HTR-8/SVneo (cell line): ENCODE measurements at regions not wholly inside any gene's neighbourhood (a gene's known extent, or its start where the extent isn't known, plus 50 kb on each side); places are given as distances from the start of the nearest gene placed in this dataset.
"Not testable (repeated sequence)": the region's sequence is repeated elsewhere in the genome, so short reads cannot be mapped to it uniquely, and the experiment has no call there.

Source experiments
- DNase-seq: peaks from one replicate; pipeline ENCODE4 v3.0.0; 2011; ENCODE audit warnings: low spot score, mixed read lengths; ENCODE audit not compliant: insufficient read length
- FAIRE-seq: peaks from 2 replicates; lab custom pipeline; 2011; peaks lifted over from hg19 to GRCh38; lab: Jason Lieb, UNC

GRCh38 chr1:190663962-190664361, 186.3 kb upstream of the BRINP3 start:
- FAIRE-seq (no peak), DNase-seq (no peak)

- FAIRE-seq, result no peak
- DNase-seq, result no peak
Measured at GRCh38 chr1:190665045-190665444, 187.4 kb upstream of the BRINP3 start.

GRCh38 chr1:190667914-190668313, 190.2 kb upstream of the BRINP3 start:
- DNase-seq (no peak), FAIRE-seq (no peak)

- DNase-seq (no peak), FAIRE-seq (no peak)
Measured at GRCh38 chr1:190679044-190679443, 201.4 kb upstream of the BRINP3 start.

- no peak for DNase-seq
- FAIRE-seq, result no peak
Measured at GRCh38 chr1:190679454-190679853, 201.8 kb upstream of the BRINP3 start.

- DNase-seq (no peak), FAIRE-seq (no peak)
Measured at GRCh38 chr1:190679983-190680382, 202.3 kb upstream of the BRINP3 start.

GRCh38 chr1:190685676-190686075, 208.0 kb upstream of the BRINP3 start:
- no peak for FAIRE-seq
- DNase-seq, result no peak

GRCh38 chr1:190688096-190688495, 210.4 kb upstream of the BRINP3 start:
- no peak for FAIRE-seq
- DNase-seq, result no peak

GRCh38 chr1:190698488-190698887, 220.8 kb upstream of the BRINP3 start:
- DNase-seq, FAIRE-seq: not testable (repeated sequence)

- FAIRE-seq, result no peak
- DNase-seq, result no peak
Measured at GRCh38 chr1:190699165-190699564, 221.5 kb upstream of the BRINP3 start.

- FAIRE-seq (no peak), DNase-seq (no peak)
Measured at GRCh38 chr1:190708418-190709057, 230.9 kb upstream of the BRINP3 start.

GRCh38 chr1:190711069-190711468, 233.4 kb upstream of the BRINP3 start:
- no peak for DNase-seq
- FAIRE-seq, result no peak

GRCh38 chr1:190717055-190717454, 239.4 kb upstream of the BRINP3 start:
- DNase-seq, result no peak
- no peak for FAIRE-seq

- no peak for DNase-seq
- no peak for FAIRE-seq
Measured at GRCh38 chr1:190736971-190737590, 259.4 kb upstream of the BRINP3 start.

- FAIRE-seq (no peak), DNase-seq (no peak)
Measured at GRCh38 chr1:190738317-190738716, 260.7 kb upstream of the BRINP3 start.

GRCh38 chr1:190739926-190740325, 262.3 kb upstream of the BRINP3 start:
- DNase-seq (no peak), FAIRE-seq (no peak)

GRCh38 chr1:190747704-190748103, 270.0 kb upstream of the BRINP3 start:
- no peak for FAIRE-seq
- no peak for DNase-seq

GRCh38 chr1:190752131-190752530, 274.5 kb upstream of the BRINP3 start:
- DNase-seq (no peak), FAIRE-seq (no peak)

GRCh38 chr1:190754666-190755065, 277.0 kb upstream of the BRINP3 start:
- DNase-seq, result peak; percentile 4
- FAIRE-seq, result no peak

- FAIRE-seq, result no peak
- DNase-seq, result no peak
Measured at GRCh38 chr1:190759807-190760206, 282.1 kb upstream of the BRINP3 start.

- DNase-seq (no peak), FAIRE-seq (no peak)
Measured at GRCh38 chr1:190762325-190762724, 284.7 kb upstream of the BRINP3 start.

- no peak for FAIRE-seq
- DNase-seq, result no peak
Measured at GRCh38 chr1:190792873-190793272, 315.2 kb upstream of the BRINP3 start.
